Neural crest cell (in vitro differentiated cells): ENCODE measurements at regions not wholly inside any gene's neighbourhood (a gene's known extent, or its start where the extent isn't known, plus 50 kb on each side); places are given as distances from the start of the nearest gene placed in this dataset.
"Not testable (repeated sequence)": the region's sequence is repeated elsewhere in the genome, so short reads cannot be mapped to it uniquely, and the experiment has no call there.

Experiments
- DNase-seq: peaks from one replicate; pipeline ENCODE4 v3.0.0; 2021; ENCODE audit warnings: low read depth, mixed read lengths, low spot score
- H3K27ac Mint-ChIP-seq: one replicate; pipeline ENCODE4 v1.8.0; 2021; ENCODE audit warnings: mild to moderate bottlenecking, mixed read lengths; ENCODE audit not compliant: unreplicated experiment
- H3K27me3 Mint-ChIP-seq: 2 replicates; pipeline ENCODE4 v1.8.0; 2021; ENCODE audit warnings: low read depth, mild to moderate bottlenecking, mixed read lengths
- H3K36me3 Mint-ChIP-seq: 2 replicates; pipeline ENCODE4 v1.8.0; 2021; ENCODE audit warnings: low read depth, mild to moderate bottlenecking, mixed read lengths
- H3K4me1 Mint-ChIP-seq: 2 replicates; pipeline ENCODE4 v1.8.0; 2021; ENCODE audit warnings: mixed read lengths
- H3K4me3 Mint-ChIP-seq: one replicate; pipeline ENCODE4 v1.8.0; 2021; ENCODE audit warnings: mild to moderate bottlenecking, mixed read lengths
- H3K9me3 Mint-ChIP-seq: 2 replicates; pipeline ENCODE4 v1.8.0; 2021; ENCODE audit warnings: mixed read lengths
- CTCF ChIP-seq: fragments of 200-600 bp; sonication (generic); conservative IDR thresholded peaks from 2 replicates; pipeline ENCODE4 v1.5.0; 2021; ENCODE audit warnings: antibody characterized with exemption, mild to moderate bottlenecking

GRCh38 chr10:2548071-2548470, 519.3 kb upstream of the PFKP start:
- no peaks in the 10 kb centered on the region for H3K36me3 Mint-ChIP-seq
- peaks cover 11% of the 10 kb centered on the region for H3K4me1 Mint-ChIP-seq
- no peak overlapping the region for H3K27ac Mint-ChIP-seq
- DNase-seq = no peak
- peaks cover 3% of the 10 kb centered on the region for H3K9me3 Mint-ChIP-seq
- no peak for TF ChIP-seq CTCF
- H3K27me3 Mint-ChIP-seq = no peaks in the 10 kb centered on the region
- H3K4me3 Mint-ChIP-seq = no peak overlapping the region

GRCh38 chr10:2547606-2548005, 519.7 kb upstream of the PFKP start:
- no peak for TF ChIP-seq CTCF
- Mint-ChIP-seq H3K27me3 (no peaks in the 10 kb centered on the region), H3K4me1 (peaks cover 11% of the 10 kb centered on the region), H3K9me3 (peaks cover 3% of the 10 kb centered on the region), H3K27ac (no peak overlapping the region), H3K36me3 (no peaks in the 10 kb centered on the region), H3K4me3 (no peak overlapping the region)
- no peak for DNase-seq

GRCh38 chr10:2546894-2547293, 520.5 kb upstream of the PFKP start:
- not testable (repeated sequence) for DNase-seq, H3K27ac Mint-ChIP-seq, H3K4me3 Mint-ChIP-seq, H3K27me3 Mint-ChIP-seq, H3K36me3 Mint-ChIP-seq, H3K9me3 Mint-ChIP-seq
- peaks cover 11% of the 10 kb centered on the region for H3K4me1 Mint-ChIP-seq

- Mint-ChIP-seq H3K27me3 (no peaks in the 10 kb centered on the region), H3K9me3 (peaks cover 3% of the 10 kb centered on the region), H3K4me3 (no peak overlapping the region), H3K36me3 (no peaks in the 10 kb centered on the region), H3K4me1 (peaks cover 16% of the 10 kb centered on the region), H3K27ac (no peak overlapping the region)
- DNase-seq = no peak
- no peak for TF ChIP-seq CTCF
Observed at GRCh38 chr10:2543974-2544373, 523.4 kb upstream of the PFKP start.

- peaks cover 16% of the 10 kb centered on the region for H3K4me1 Mint-ChIP-seq
- H3K36me3 Mint-ChIP-seq = no peaks in the 10 kb centered on the region
- no peak for DNase-seq
- no peaks in the 10 kb centered on the region for H3K27me3 Mint-ChIP-seq
- H3K9me3 Mint-ChIP-seq = peaks cover 3% of the 10 kb centered on the region
- TF ChIP-seq CTCF = no peak
- no peak overlapping the region for H3K27ac Mint-ChIP-seq
- H3K4me3 Mint-ChIP-seq = no peak overlapping the region
Observed at GRCh38 chr10:2543142-2543886, 524.0 kb upstream of the PFKP start.

- Mint-ChIP-seq H3K27ac (no peak overlapping the region), H3K4me3 (no peak overlapping the region), H3K27me3 (no peaks in the 10 kb centered on the region), H3K36me3 (no peaks in the 10 kb centered on the region), H3K4me1 (peaks cover 20% of the 10 kb centered on the region), H3K9me3 (peaks cover 6% of the 10 kb centered on the region)
- no peak for DNase-seq
- no peak for TF ChIP-seq CTCF
Observed at GRCh38 chr10:2541176-2541575, 526.2 kb upstream of the PFKP start.
